Central memory CD8-positive, alpha-beta T cell (primary cell): ENCODE measurements at regions not wholly inside any gene's neighbourhood (a gene's known extent, or its start where the extent isn't known, plus 50 kb on each side); places are given as distances from the start of the nearest gene placed in this dataset.

Source experiments
- ATAC-seq: fragments of 150-1000 bp; cut with Tn5 transposase; replicated peaks from 2 replicates; pipeline ENCODE4 v1.10.0; 2022; ENCODE audit warnings: mild to moderate bottlenecking, moderate FRiP score, moderate number of reproducible peaks; ENCODE audit not compliant: poor library complexity, severe bottlenecking; ENCODE audit errors: extremely low read depth
- DNase-seq, 2 donors: peaks; one replicate each; pipeline ENCODE4 v3.0.0; 2021; ENCODE audit warnings: low spot score in 2 of 2
- H3K27ac Mint-ChIP-seq: one replicate; pipeline ENCODE4 v1.8.0; 2022; ENCODE audit warnings: low read depth, mild to moderate bottlenecking, moderate library complexity, mixed read lengths
- H3K27me3 Mint-ChIP-seq: one replicate; pipeline ENCODE4 v1.8.0; 2022; ENCODE audit warnings: mixed read lengths
- H3K36me3 Mint-ChIP-seq: one replicate; pipeline ENCODE4 v1.8.0; 2022; ENCODE audit warnings: mild to moderate bottlenecking, moderate library complexity, mixed read lengths; ENCODE audit not compliant: insufficient read depth
- H3K4me1 Mint-ChIP-seq: one replicate; pipeline ENCODE4 v1.8.0; 2022; ENCODE audit warnings: mixed read lengths
- H3K4me3 Mint-ChIP-seq: one replicate; pipeline ENCODE4 v1.8.0; 2022; ENCODE audit warnings: mild to moderate bottlenecking, moderate library complexity, mixed read lengths
- H3K9me3 Mint-ChIP-seq: one replicate; pipeline ENCODE4 v1.8.0; 2022; ENCODE audit warnings: mixed read lengths

DNA sequence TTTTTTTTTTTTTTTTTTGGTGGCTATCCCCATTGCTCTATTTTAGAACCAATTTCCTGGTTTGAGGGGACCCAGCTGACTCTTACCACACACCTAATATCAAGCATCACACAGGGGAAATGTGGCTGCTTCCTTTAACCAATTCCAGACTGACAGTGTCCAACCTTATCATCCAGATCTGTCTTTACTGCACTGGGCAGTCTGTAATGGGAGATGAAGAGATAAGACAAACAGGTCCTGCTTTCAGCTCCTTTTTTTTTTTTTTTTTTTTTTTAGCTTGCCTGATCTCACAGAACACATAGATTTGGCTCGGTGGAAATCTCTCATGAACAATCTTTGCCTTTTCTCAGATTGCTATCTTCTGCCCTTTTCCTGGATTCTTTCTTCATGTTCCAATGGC is 198.8 kb upstream of the TYRP1 start:
- peaks cover 27% of the 10 kb centered on the region for H3K9me3 Mint-ChIP-seq
- H3K36me3 Mint-ChIP-seq, result no peaks in the 10 kb centered on the region
- H3K4me3 Mint-ChIP-seq, result no peak overlapping the region
- DNase-seq (no peak), ATAC-seq (no peak)
- no peaks in the 10 kb centered on the region for H3K4me1 Mint-ChIP-seq
- no peak overlapping the region for H3K27ac Mint-ChIP-seq
- no peaks in the 10 kb centered on the region for H3K27me3 Mint-ChIP-seq

DNA sequence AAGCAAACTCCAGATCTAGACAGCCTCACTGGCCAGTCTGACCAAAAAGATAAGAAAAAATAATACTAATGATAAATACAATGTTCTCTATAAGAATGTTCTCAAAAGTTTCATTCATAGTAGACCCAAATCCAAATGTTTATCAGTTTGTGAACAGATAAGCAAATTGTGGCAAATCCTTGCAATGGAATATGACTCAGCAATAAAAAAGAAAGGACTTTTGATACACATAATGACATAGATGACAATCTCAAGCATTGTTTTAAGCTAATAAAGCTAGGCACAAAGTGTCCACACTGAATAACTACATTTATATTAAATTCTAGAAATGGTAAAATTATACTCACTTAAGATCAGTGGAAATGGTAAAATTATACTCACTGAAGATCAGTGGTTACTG is 195.4 kb upstream of the TYRP1 start:
- Mint-ChIP-seq H3K36me3 (no peaks in the 10 kb centered on the region), H3K4me3 (no peak overlapping the region), H3K27ac (no peak overlapping the region), H3K4me1 (no peaks in the 10 kb centered on the region), H3K9me3 (peaks cover 16% of the 10 kb centered on the region), H3K27me3 (no peaks in the 10 kb centered on the region)
- no peak for DNase-seq
- ATAC-seq, result no peak

DNA sequence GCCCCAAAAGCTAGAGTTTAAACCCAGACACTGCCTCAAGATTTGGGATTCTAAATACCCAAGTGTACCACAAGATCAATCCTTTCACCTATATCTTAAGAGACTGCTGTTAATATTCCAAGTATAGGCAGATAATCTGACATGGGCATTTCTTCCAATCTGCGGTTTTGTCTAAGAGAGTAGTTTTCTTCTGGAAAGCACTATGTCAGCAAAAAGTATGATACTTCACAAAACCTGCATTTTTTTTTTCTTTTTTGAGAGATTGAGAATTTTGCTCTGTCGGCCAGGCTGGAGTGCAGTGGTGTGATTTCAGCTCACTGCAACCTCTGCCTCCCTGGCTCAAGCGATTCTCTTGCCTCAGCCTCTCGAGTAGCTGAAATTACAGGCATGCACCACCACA is 190.7 kb upstream of the TYRP1 start:
- DNase-seq (no peak), ATAC-seq (no peak)
- Mint-ChIP-seq H3K27me3 (no peaks in the 10 kb centered on the region), H3K36me3 (no peaks in the 10 kb centered on the region), H3K4me3 (no peak overlapping the region), H3K9me3 (peaks cover 10% of the 10 kb centered on the region), H3K27ac (no peak overlapping the region), H3K4me1 (no peaks in the 10 kb centered on the region)

DNA sequence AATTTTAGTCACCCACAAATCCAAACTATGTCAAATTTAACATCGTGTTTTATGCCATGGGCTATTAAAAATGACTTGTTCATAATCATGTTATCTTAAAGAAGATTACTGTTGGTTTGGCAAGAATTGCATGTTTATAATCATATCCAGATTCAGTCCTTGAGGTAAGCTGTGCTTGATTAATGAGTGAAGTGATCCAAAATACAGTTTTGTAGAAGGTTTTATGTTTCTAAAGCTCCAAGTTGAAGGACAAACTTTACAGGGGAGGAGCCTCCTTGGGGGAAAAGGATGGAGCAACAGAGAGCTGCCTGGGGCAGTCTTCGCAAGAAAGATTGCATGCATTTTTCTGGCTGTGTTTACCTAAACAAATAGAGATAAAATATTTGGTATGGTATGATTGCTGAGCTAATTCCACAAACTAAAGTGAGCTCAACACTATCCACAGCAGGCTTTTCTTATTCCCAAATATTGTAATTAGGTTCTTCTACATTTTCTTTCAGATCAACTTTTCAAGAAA is 189.5 kb upstream of the TYRP1 start:
- Mint-ChIP-seq H3K27ac (no peak overlapping the region), H3K4me1 (no peaks in the 10 kb centered on the region), H3K36me3 (no peaks in the 10 kb centered on the region), H3K4me3 (no peak overlapping the region), H3K9me3 (peaks cover 10% of the 10 kb centered on the region), H3K27me3 (no peaks in the 10 kb centered on the region)
- ATAC-seq (no peak), DNase-seq (no peak)

DNA sequence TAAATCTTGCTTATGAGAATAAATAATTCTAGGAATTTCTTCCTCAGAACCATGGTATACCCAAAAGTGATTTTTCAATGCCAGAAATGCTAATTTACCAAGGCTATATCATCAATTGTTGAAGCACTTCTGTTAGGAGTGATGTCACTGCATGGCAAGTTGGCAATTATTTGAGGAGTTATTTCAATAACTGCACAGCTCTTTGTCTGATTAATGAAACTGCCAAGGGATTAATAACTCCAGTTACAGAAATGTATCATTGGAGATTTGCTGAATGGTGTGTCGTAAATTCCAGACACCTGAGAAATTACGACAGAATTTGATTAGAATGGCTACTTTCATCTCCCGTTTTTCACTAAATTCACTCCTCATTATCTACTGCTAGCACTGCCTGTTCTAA is 182.6 kb upstream of the TYRP1 start:
- DNase-seq (no peak), ATAC-seq (no peak)
- no peaks in the 10 kb centered on the region for H3K27me3 Mint-ChIP-seq
- H3K36me3 Mint-ChIP-seq, result no peaks in the 10 kb centered on the region
- H3K27ac Mint-ChIP-seq, result no peak overlapping the region
- no peak overlapping the region for H3K4me3 Mint-ChIP-seq
- no peaks in the 10 kb centered on the region for H3K4me1 Mint-ChIP-seq
- peaks cover 20% of the 10 kb centered on the region for H3K9me3 Mint-ChIP-seq

DNA sequence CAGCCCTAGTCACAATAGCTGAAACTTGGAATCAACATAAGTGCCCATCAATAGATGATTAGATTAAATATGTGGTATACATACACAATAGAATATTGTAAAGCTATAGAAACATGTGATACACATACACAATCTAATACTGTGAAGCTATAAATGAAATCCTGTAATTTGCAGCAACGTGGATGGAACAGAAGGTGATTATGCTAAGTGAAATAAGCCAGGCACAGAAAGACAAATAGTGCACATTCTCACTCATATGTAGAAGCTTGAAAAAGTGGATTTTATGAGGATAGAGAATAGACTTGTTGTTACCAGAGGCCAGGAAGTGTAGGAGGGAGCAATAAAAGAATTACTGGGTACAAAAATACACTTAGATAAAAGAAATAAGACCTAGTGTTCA is 181.5 kb upstream of the TYRP1 start:
- ATAC-seq, result no peak
- Mint-ChIP-seq H3K9me3 (peaks cover 14% of the 10 kb centered on the region), H3K4me1 (no peaks in the 10 kb centered on the region), H3K4me3 (no peak overlapping the region), H3K27me3 (no peaks in the 10 kb centered on the region), H3K27ac (no peak overlapping the region), H3K36me3 (no peaks in the 10 kb centered on the region)
- no peak for DNase-seq

DNA sequence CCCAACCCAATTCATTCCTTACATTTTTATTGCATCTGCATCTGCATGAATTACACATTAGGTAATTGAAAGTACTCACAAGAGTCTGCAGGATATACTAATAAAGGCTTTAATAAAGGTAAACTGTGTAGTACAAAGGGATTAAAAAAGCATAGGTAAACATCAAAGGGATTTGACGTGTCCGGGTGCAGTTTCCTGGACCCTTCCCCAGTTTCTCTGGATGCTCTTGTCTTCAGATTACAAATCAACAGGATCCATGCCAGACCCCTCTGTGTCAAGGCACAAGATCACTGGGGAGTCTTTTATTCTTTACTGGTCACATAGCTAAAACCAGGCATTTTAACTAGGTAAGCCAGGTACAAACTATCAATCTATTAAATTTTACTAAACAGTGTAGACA is 177.2 kb upstream of the TYRP1 start:
- H3K4me1 Mint-ChIP-seq, result no peaks in the 10 kb centered on the region
- H3K27ac Mint-ChIP-seq, result no peak overlapping the region
- H3K27me3 Mint-ChIP-seq, result no peaks in the 10 kb centered on the region
- peaks cover 19% of the 10 kb centered on the region for H3K9me3 Mint-ChIP-seq
- no peak for DNase-seq
- H3K36me3 Mint-ChIP-seq, result no peaks in the 10 kb centered on the region
- no peak overlapping the region for H3K4me3 Mint-ChIP-seq
- no peak for ATAC-seq

DNA sequence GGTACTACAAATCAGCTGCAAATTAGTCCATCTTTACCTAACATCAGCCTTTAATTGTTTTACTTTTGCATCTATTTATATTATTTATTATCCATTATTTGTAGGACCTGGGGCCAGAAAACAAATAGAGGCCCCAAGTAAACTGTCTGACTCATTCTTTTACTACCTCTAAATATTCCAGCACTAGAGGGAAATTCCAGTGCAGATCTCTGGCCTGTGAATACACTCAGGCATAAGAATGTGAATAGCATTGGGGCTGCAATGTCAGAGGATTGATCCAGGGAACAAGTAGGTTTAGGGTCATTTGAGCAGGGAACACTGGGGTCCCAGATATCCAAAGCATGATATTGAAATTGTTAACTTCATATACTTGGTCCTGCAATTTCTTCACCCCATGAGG is 176.6 kb upstream of the TYRP1 start:
- no peak for ATAC-seq
- Mint-ChIP-seq H3K27ac (no peak overlapping the region), H3K9me3 (peaks cover 19% of the 10 kb centered on the region), H3K4me1 (no peaks in the 10 kb centered on the region), H3K36me3 (no peaks in the 10 kb centered on the region), H3K4me3 (no peak overlapping the region), H3K27me3 (no peaks in the 10 kb centered on the region)
- DNase-seq, result no peak

DNA sequence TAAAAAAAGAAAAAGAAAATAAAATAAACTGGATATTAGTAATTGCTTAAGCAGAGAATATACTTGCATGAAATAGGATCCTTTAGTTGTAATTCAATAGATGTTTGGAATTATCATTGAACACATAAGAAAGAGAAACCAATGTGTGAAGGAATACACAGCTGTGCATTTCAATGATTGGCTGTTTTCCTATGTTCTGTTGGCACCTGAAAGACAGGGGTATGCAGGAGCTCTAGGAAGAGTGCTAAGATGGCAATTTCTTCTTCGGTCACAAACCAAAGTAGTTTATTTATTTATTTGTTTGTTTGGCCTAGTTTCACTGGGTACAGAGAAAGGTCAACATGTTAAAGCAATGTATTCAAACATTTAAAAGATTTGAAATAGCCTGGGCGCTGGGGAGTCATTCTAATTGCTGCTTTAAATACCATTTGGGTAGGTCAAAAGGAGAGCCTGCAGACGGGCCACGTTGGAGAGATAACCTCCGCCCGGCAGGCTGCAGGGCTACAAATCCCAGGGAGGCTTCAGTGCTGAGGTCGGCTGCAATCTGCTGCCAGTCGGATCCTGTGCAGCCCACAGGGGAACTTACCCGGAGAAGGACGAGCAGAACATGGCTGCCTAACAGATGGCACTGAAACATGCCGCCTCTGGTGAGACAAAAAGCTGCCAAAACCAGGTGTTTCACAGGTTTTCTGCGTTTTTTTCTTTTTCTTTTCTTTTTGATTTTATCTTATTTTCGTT is 154.2 kb upstream of the TYRP1 start:
- Mint-ChIP-seq H3K36me3 (no peaks in the 10 kb centered on the region), H3K27ac (no peak overlapping the region), H3K27me3 (no peaks in the 10 kb centered on the region), H3K4me3 (no peak overlapping the region), H3K9me3 (peaks cover 23% of the 10 kb centered on the region), H3K4me1 (no peaks in the 10 kb centered on the region)
- ATAC-seq (no peak), DNase-seq (no peak)

DNA sequence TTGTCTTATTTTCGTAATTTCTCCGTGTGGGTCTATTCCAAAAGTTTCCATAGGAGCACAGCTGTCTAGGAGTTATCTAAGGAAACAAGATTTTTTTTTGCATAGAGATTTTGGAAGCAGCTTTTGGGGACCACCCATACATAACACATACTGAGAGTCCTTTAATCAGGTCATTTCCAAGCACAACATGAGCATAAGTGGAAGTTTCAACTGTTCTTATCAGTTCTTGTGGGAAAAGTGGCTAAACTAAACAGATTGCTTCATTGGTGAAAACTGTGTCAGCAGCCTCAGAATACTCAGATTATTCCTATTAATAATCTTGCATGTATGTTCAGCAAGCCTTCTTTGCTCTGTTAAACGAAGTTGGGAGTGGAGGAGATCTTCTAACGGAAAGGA is 153.6 kb upstream of the TYRP1 start:
- no peaks in the 10 kb centered on the region for H3K4me1 Mint-ChIP-seq
- no peak for ATAC-seq
- no peak overlapping the region for H3K4me3 Mint-ChIP-seq
- H3K27ac Mint-ChIP-seq, result no peak overlapping the region
- no peak for DNase-seq
- H3K36me3 Mint-ChIP-seq, result no peaks in the 10 kb centered on the region
- H3K27me3 Mint-ChIP-seq, result no peaks in the 10 kb centered on the region
- peaks cover 27% of the 10 kb centered on the region for H3K9me3 Mint-ChIP-seq

DNA sequence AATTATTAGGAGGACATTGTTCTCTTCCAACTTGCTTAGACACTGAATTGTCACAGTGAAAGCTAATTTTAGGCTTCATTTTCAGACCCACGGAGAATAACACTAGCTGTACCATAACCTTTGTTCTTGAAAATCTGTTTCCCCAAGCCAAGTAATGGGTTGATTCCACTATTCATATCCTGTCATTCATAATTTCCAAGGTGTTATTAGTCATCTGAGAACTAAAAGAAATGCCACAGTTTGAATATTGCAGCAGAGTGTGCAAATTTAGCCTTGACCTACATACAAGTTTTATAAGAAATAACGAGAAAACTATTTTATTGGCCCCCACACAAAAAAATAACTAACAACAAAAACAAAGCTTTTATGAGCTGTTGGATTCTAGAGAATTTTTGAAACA is 148.5 kb upstream of the TYRP1 start:
- DNase-seq (no peak), ATAC-seq (no peak)
- no peak overlapping the region for H3K27ac Mint-ChIP-seq
- H3K9me3 Mint-ChIP-seq, result peaks cover 28% of the 10 kb centered on the region
- H3K27me3 Mint-ChIP-seq, result no peaks in the 10 kb centered on the region
- no peak overlapping the region for H3K4me3 Mint-ChIP-seq
- H3K4me1 Mint-ChIP-seq, result no peaks in the 10 kb centered on the region
- H3K36me3 Mint-ChIP-seq, result no peaks in the 10 kb centered on the region

DNA sequence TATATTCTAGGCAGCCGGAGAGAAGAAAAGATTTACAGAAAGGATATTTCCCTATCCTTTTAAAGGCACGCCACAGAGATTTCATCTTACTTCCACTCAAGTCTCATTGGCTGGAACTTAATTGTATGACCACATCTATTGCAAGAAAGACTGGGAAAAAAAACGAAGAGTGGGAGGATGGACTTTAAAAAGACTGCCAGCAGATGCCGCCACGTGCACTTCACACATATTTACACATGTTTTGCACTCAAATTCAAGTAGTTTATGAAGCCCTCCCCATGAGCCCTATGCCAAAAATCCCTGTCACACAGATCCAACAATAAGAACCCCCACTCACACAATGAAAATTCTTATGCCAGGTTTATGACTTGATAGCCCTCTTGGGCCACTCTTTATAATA is 138.5 kb upstream of the TYRP1 start:
- Mint-ChIP-seq H3K9me3 (peaks cover 11% of the 10 kb centered on the region), H3K4me1 (no peaks in the 10 kb centered on the region), H3K27ac (no peak overlapping the region), H3K4me3 (no peak overlapping the region), H3K36me3 (no peaks in the 10 kb centered on the region), H3K27me3 (no peaks in the 10 kb centered on the region)
- DNase-seq, result no peak
- no peak for ATAC-seq

DNA sequence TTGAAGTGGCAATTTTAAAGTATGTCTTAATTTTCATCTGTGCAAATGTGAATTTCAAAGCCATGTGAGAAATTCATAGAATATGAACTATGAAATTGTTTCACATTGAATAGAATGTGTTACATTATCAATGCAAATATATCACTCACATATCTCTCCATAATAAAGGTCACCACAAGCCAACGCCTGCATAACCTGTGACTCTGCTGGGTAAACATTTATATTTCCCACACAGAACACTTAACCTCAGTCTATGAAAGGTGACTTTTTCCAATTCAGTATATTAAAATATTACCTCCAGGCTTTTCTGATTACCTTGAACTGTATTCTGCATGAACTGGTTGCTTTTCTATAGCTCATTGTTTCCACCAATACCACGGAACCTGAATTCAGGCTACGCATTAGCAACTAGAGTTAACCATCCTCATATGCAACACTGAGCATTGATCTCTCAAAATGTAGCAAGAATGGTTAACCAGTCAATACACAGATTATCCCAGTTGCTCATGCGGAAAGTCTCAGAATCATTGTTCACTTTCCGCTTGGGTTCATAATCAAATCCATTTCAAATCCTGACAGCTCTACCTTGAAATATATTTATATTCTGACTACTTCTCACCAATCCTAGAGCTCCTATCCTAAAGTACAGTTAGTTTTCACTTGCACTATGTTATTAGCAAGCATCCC is 126.6 kb upstream of the TYRP1 start:
- H3K36me3 Mint-ChIP-seq, result peaks cover 2% of the 10 kb centered on the region
- no peaks in the 10 kb centered on the region for H3K4me1 Mint-ChIP-seq
- no peak for DNase-seq
- H3K9me3 Mint-ChIP-seq, result peaks cover 27% of the 10 kb centered on the region
- H3K27me3 Mint-ChIP-seq, result no peaks in the 10 kb centered on the region
- H3K27ac Mint-ChIP-seq, result no peak overlapping the region
- H3K4me3 Mint-ChIP-seq, result no peak overlapping the region
- ATAC-seq, result no peak
